GM12872 (cell line): ENCODE measurements at regions not wholly inside any gene's neighbourhood (a gene's known extent, or its start where the extent isn't known, plus 50 kb on each side); places are given as distances from the start of the nearest gene placed in this dataset.

Experiments
- TF ChIP-seq, protein P1 (sequence below): IDR thresholded peaks from 3 replicates; pipeline ENCODE4 v1.5.1; 2011; ENCODE audit warnings: low read depth, mild to moderate bottlenecking, low read length, moderate library complexity; ENCODE audit not compliant: insufficient read depth

DNA sequence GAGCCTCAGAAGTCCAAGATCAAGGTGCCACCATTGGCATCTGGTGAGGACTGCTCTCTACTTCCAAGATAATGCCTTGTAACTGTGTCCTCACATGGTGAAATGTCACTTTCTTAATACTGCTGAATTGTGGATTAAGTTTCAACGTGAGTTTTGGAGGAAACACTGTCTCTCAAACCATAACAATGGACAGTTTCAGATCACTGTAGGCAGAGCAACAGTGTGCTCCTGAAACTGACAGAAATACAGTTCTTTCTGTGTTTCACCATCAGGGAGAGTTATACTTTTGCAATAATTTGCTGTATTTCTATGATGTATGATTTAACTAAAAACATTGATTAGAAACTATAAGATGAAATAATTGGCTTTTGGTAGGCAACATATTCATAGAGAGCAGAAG, 1780.5 kb upstream of the CDH6 start:
- TF ChIP-seq, protein P1, sequence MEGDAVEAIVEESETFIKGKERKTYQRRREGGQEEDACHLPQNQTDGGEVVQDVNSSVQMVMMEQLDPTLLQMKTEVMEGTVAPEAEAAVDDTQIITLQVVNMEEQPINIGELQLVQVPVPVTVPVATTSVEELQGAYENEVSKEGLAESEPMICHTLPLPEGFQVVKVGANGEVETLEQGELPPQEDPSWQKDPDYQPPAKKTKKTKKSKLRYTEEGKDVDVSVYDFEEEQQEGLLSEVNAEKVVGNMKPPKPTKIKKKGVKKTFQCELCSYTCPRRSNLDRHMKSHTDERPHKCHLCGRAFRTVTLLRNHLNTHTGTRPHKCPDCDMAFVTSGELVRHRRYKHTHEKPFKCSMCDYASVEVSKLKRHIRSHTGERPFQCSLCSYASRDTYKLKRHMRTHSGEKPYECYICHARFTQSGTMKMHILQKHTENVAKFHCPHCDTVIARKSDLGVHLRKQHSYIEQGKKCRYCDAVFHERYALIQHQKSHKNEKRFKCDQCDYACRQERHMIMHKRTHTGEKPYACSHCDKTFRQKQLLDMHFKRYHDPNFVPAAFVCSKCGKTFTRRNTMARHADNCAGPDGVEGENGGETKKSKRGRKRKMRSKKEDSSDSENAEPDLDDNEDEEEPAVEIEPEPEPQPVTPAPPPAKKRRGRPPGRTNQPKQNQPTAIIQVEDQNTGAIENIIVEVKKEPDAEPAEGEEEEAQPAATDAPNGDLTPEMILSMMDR, result no peak

DNA sequence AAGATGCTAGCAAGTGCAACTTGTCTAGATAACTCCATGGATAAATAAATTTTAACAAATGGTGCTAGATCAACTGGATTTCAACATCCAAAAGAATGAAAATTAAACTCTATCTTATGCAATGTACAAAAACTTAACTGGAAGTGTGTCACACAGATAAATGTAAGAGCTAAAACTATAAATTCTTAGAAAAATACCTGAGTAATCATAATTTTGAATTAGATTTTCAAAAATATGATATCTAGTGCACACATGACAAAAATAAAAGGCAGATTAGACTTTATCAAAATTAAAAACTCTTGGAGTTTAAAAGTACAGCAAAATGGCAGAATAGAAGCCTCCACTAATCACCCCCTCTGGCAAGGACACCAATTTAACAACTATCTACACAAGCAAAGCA, 1791.2 kb upstream of the CDH6 start:
- TF ChIP-seq, protein P1, result no peak

- TF ChIP-seq, protein P1, result no peak
Observed at GRCh38 chr5:29389993-29390392, 1803.5 kb upstream of the CDH6 start.

DNA sequence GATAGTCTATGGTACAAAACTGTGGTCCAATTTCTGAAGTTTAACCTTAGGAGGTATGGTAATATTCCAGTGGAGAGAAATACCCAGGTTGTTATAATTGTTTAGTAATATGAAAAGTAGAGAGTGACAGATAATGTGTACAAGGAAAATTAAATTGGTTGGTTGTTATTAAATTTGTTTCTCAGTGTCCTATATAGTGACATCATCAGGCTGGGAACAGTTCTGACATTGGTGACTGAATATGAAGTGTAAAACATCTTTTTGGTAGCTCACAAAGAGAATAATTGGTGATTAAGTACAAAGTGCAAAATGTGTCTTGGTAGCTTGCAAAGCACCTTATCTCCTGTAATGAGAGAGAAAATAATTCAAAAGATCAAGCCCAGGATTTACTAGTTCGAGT, 1806.1 kb upstream of the CDH6 start:
- TF ChIP-seq, protein P1, result no peak

GRCh38 chr5:29382780-29383179, 1810.7 kb upstream of the CDH6 start:
- TF ChIP-seq, protein P1, result no peak

DNA sequence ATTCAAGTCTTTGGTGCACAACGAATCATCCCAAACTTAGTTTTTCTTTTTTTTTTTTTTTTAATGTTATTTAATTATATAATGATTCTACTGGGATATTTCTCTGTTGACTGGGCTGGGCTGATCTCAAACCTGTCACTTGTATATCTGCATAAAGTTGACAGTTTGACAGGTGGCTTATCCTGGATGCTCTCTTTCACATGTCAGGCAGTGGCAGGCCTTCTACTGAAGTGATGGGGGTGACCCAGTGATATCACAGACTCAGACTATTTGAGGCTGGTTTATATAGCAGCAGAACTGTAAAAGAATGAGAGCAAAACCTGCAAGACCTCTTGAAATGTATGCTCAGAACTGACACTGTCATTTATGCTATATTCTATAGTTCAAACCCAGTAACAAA, 1813.5 kb upstream of the CDH6 start:
- TF ChIP-seq, protein P1, result no peak

GRCh38 chr5:29379619-29380018, 1813.9 kb upstream of the CDH6 start:
- TF ChIP-seq, protein P1, result no peak

DNA sequence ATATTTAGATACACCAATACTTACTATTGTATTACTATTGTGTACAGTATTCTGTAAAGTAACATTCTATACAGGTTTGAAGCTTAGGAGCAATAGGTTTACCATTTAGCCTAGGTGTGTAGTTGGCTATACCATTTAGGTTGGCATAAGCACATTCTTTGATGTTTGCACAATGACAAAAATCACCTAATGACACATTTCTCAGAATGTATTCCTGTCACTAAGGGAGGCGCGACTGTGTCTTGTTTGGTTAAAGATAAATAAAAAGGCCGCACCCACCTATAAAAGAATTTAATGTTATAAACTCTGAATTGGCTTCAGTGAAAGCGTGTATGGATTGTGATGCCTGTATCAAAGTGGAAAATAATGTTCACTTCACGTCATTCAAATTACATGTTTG, 1815.4 kb upstream of the CDH6 start:
- TF ChIP-seq, protein P1, result no peak
